DND-41 (cell line): ENCODE measurements at regions not wholly inside any gene's neighbourhood (a gene's known extent, or its start where the extent isn't known, plus 50 kb on each side); places are given as distances from the start of the nearest gene placed in this dataset.

Experiments
- ATAC-seq: fragments of 200-7000 bp; cut with Tn5 transposase; 3 replicates; pipeline ENCODE4 v1.9.1; 2021; ENCODE audit warnings: low read depth; ENCODE audit not compliant: insufficient read depth
- DNase-seq: peaks from one replicate; pipeline ENCODE4 v3.0.0-alpha.2; 2020
- H2AFZ ChIP-seq: 2 replicates; pipeline ENCODE4 v1.6.0; 2012; ENCODE audit warnings: low read depth, low read length
- H3K27ac ChIP-seq: 2 replicates; pipeline ENCODE4 v1.5.1; 2012; ENCODE audit warnings: low read length, inconsistent platforms
- H3K27me3 ChIP-seq: fragments of 200-600 bp; sonication (generic); 2 replicates; pipeline ENCODE4 v1.6.0; 2012; ENCODE audit warnings: low read length, mild to moderate bottlenecking, inconsistent platforms; ENCODE audit not compliant: insufficient read depth, poor library complexity
- H3K36me3 ChIP-seq: 2 replicates; pipeline ENCODE4 v1.5.1; 2012; ENCODE audit warnings: low read length, inconsistent platforms; ENCODE audit not compliant: insufficient read depth
- H3K4me1 ChIP-seq: 2 replicates; pipeline ENCODE4 v1.5.1; 2012; ENCODE audit warnings: mild to moderate bottlenecking, low read length; ENCODE audit not compliant: insufficient read depth
- H3K4me2 ChIP-seq: 2 replicates; pipeline ENCODE4 v1.6.0; 2012; ENCODE audit warnings: mild to moderate bottlenecking, moderate library complexity, low read length, inconsistent platforms; ENCODE audit not compliant: insufficient read depth
- H3K4me3 ChIP-seq, 2 experiments: fragments of 200-600 bp in 1 of 2; shearing (Covaris generic) in 1 of 2; 2 replicates each; pipeline ENCODE4 v1.5.1; 2012 to 2016; ENCODE audit warnings: inconsistent platforms in 2 of 2, low read length in 2 of 2, mild to moderate bottlenecking in 2 of 2, low read depth in 1 of 2, moderate library complexity in 1 of 2
- H3K79me2 ChIP-seq: 2 replicates; pipeline ENCODE4 v1.6.0; 2012; ENCODE audit warnings: low read length, inconsistent platforms; ENCODE audit not compliant: insufficient read depth
- H3K9ac ChIP-seq: 2 replicates; pipeline ENCODE4 v1.6.0; 2012; ENCODE audit warnings: low read depth, mild to moderate bottlenecking, inconsistent platforms, low read length, moderate library complexity
- H3K9me3 ChIP-seq: 2 replicates; pipeline ENCODE4 v1.5.1; 2012; ENCODE audit warnings: low read length, moderate library complexity, mild to moderate bottlenecking, inconsistent platforms; ENCODE audit not compliant: insufficient read depth, severe bottlenecking
- H4K20me1 ChIP-seq: 2 replicates; pipeline ENCODE4 v1.6.0; 2012; ENCODE audit warnings: low read length; ENCODE audit not compliant: insufficient read depth
- CTCF ChIP-seq: IDR thresholded peaks from 2 replicates; pipeline ENCODE4 v1.5.1; 2012; ENCODE audit warnings: borderline replicate concordance, low read length, moderate library complexity, mild to moderate bottlenecking; ENCODE audit not compliant: poor library complexity, severe bottlenecking; ENCODE audit errors: extremely low read depth
- EZH2 ChIP-seq: IDR thresholded peaks from 3 replicates; pipeline ENCODE4 v1.6.1; 2012; ENCODE audit warnings: borderline replicate concordance, low read depth, mild to moderate bottlenecking, moderate library complexity, low read length, inconsistent platforms; ENCODE audit not compliant: severe bottlenecking

DNA sequence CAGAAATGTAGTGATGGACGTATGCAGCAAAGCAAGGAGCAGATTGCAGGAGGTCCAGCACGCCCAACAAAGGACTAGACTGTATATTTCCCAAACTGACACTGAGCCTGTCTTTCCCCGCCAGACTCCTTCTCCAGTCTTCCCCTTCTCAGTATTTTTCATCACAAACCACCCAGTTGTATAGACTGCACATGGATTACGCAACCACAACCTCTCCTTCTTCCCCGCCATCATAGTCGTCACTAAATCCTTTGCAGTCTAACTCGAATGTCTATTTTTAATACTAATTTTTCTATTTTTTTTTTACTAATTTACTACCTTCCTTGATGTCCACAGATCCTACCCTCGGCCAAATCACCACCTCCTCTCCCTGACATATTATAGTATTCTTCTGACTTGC is 105.4 kb downstream of the MTNR1A start:
- H3K9me3 ChIP-seq, result peaks cover 10% of the 10 kb centered on the region
- no peak overlapping the region for H3K27ac ChIP-seq
- no peak overlapping the region for H3K4me3 ChIP-seq
- no peak overlapping the region for H3K9ac ChIP-seq
- DNase-seq, result no peak
- no peaks in the 10 kb centered on the region for H3K27me3 ChIP-seq
- H2AFZ ChIP-seq, result no peak overlapping the region
- H4K20me1 ChIP-seq, result no peaks in the 10 kb centered on the region
- TF ChIP-seq CTCF (no peak), EZH2 (no peak)
- no peak overlapping the region for H3K4me2 ChIP-seq
- no peaks in the 10 kb centered on the region for H3K4me1 ChIP-seq
- H3K36me3 ChIP-seq, result no peaks in the 10 kb centered on the region
- no peaks in the 10 kb centered on the region for H3K79me2 ChIP-seq
- ATAC-seq, result no peak

- Histone ChIP-seq H4K20me1 (no peaks in the 10 kb centered on the region), H3K36me3 (no peaks in the 10 kb centered on the region), H3K9me3 (no peaks in the 10 kb centered on the region), H2AFZ (no peak overlapping the region), H3K4me3 (no peak overlapping the region), H3K27ac (no peak overlapping the region), H3K4me1 (no peaks in the 10 kb centered on the region), H3K79me2 (no peaks in the 10 kb centered on the region), H3K9ac (no peak overlapping the region), H3K27me3 (no peaks in the 10 kb centered on the region), H3K4me2 (no peak overlapping the region)
- TF ChIP-seq EZH2, result no peak
- ATAC-seq (no peak), DNase-seq (no peak)
These were observed 110.3 kb downstream of the MTNR1A start for GRCh38 chr4:186445040-186445439.

DNA sequence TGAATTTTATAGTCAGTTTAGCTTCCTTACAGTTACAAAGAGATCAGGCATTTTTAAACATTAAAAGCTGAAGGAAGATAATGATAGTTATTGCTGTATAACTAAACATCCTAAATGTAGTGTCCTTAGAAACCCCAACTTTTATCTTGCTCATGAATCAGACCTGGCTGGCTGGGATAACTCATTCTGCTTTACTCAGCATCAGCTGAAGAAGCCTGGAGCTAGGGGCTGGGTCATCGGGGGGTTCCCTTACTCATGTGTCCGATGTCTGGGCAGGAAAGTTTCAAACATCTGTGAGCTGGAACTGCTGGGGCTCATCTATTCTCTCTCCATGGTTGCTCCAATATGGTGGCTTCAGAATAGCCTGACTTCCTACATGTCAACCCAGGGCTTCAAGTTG is 113.9 kb downstream of the MTNR1A start:
- H3K36me3 ChIP-seq, result no peaks in the 10 kb centered on the region
- no peak overlapping the region for H3K4me3 ChIP-seq
- H4K20me1 ChIP-seq, result no peaks in the 10 kb centered on the region
- H3K27me3 ChIP-seq, result no peaks in the 10 kb centered on the region
- TF ChIP-seq EZH2 (no peak), CTCF (no peak)
- H2AFZ ChIP-seq, result no peak overlapping the region
- ATAC-seq (no peak), DNase-seq (no peak)
- no peak overlapping the region for H3K4me2 ChIP-seq
- no peaks in the 10 kb centered on the region for H3K79me2 ChIP-seq
- no peaks in the 10 kb centered on the region for H3K9me3 ChIP-seq
- no peak overlapping the region for H3K27ac ChIP-seq
- H3K9ac ChIP-seq, result no peak overlapping the region
- no peaks in the 10 kb centered on the region for H3K4me1 ChIP-seq

DNA sequence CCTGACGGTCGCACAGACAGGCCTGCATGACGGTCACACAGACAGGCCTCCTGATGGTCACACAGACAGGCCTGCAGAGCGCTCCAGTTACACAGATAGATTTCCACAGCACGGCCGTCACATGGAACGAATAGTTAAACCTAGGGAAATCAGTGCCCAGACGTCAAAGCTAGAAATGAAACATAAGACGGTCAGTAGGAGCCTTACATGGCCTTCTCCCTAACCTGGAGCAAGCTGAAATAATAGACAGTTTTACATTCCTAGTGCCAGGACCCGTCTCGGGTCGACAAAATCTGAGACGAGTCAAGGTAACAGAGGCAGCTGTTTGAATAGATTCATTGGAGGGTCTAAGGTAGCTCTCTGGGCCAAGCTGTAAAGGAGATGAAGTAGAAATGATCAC is 126.9 kb downstream of the MTNR1A start:
- Histone ChIP-seq H3K27ac (no peak overlapping the region), H3K9me3 (no peaks in the 10 kb centered on the region), H3K36me3 (no peaks in the 10 kb centered on the region), H3K4me2 (no peak overlapping the region), H4K20me1 (no peaks in the 10 kb centered on the region), H3K79me2 (no peaks in the 10 kb centered on the region), H3K9ac (no peak overlapping the region), H3K4me3 (no peak overlapping the region), H3K4me1 (no peaks in the 10 kb centered on the region), H3K27me3 (no peaks in the 10 kb centered on the region), H2AFZ (no peak overlapping the region)
- TF ChIP-seq CTCF (no peak), EZH2 (no peak)
- ATAC-seq, result no peak
- DNase-seq, result no peak
